HG03575 (cell line): ENCODE measurements at regions not wholly inside any gene's neighbourhood (a gene's known extent, or its start where the extent isn't known, plus 50 kb on each side); places are given as distances from the start of the nearest gene placed in this dataset.
"Not testable (repeated sequence)": the region's sequence is repeated elsewhere in the genome, so short reads cannot be mapped to it uniquely, and the experiment has no call there.

Experiments used
- ATAC-seq: cut with Tn5 transposase; IDR thresholded peaks from one replicate; pipeline ENCODE4 v1.9.1; 2021; ENCODE audit not compliant: unreplicated experiment, insufficient number of reproducible peaks, low FRiP score; ENCODE audit errors: extremely low read depth

GRCh38 chr7:9598411-9598810, 1165.0 kb downstream of the NXPH1 start:
- no peak for ATAC-seq

- no peak for ATAC-seq
These were observed 1167.6 kb downstream of the NXPH1 start for GRCh38 chr7:9600974-9601373.

- no peak for ATAC-seq
These were observed 1169.9 kb downstream of the NXPH1 start for GRCh38 chr7:9603291-9603690.

GRCh38 chr7:9608560-9608959, 1175.2 kb downstream of the NXPH1 start:
- ATAC-seq = no peak

- not testable (repeated sequence) for ATAC-seq
These were observed 1187.5 kb downstream of the NXPH1 start for GRCh38 chr7:9620899-9621298.

GRCh38 chr7:9621306-9621902, 1188.0 kb downstream of the NXPH1 start:
- ATAC-seq = not testable (repeated sequence)

- no peak for ATAC-seq
These were observed 1188.5 kb downstream of the NXPH1 start for GRCh38 chr7:9621927-9622326.

- no peak for ATAC-seq
These were observed 1192.5 kb downstream of the NXPH1 start for GRCh38 chr7:9625953-9626352.

- no peak for ATAC-seq
These were observed 1212.3 kb downstream of the NXPH1 start for GRCh38 chr7:9645756-9646155.

- ATAC-seq = no peak
These were observed 1223.8 kb downstream of the NXPH1 start for GRCh38 chr7:9657257-9657656.

GRCh38 chr7:9671979-9672917, 1238.8 kb downstream of the NXPH1 start:
- ATAC-seq = no peak

GRCh38 chr7:9680713-9681112, 1247.3 kb downstream of the NXPH1 start:
- no peak for ATAC-seq

GRCh38 chr7:9681284-9681683, 1247.9 kb downstream of the NXPH1 start:
- no peak for ATAC-seq

- ATAC-seq = no peak
These were observed 1257.9 kb downstream of the NXPH1 start for GRCh38 chr7:9691286-9691685.

GRCh38 chr7:9698375-9698774, 1265.0 kb downstream of the NXPH1 start:
- ATAC-seq = no peak

- no peak for ATAC-seq
These were observed 1264.5 kb upstream of the PHF14 start for GRCh38 chr7:9709216-9709615.

GRCh38 chr7:9711259-9711918, 1262.3 kb upstream of the PHF14 start:
- ATAC-seq = no peak

- ATAC-seq = no peak
These were observed 1255.5 kb upstream of the PHF14 start for GRCh38 chr7:9718071-9718661.

- ATAC-seq = no peak
These were observed 1254.4 kb upstream of the PHF14 start for GRCh38 chr7:9719303-9719702.

GRCh38 chr7:9719721-9720120, 1254.0 kb upstream of the PHF14 start:
- ATAC-seq = no peak
